ENCODE measurements at regions not wholly inside any gene's neighbourhood (a gene's known extent, or its start where the extent isn't known, plus 50 kb on each side); places are given as distances from the start of the nearest gene placed in this dataset.

DNA sequence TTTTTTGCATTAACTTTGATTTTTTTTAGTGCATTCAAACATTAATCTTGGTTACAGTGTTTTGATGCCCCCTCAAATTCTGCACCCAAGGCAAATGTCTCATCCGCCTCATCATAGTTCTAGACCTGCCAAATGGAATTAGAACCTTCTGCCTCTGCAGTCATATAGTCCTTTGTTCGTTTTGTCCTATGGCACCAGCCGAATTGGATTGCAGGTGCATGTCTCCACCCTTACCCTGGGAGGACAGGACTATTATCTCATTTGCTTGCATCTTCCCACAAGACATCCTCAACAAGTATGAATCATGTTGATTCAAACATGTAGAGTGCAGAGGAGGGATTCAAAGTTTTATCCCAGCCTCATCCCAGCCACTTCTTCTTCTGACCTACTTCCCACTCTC, 579.1 kb downstream of the VRK1 start (continued):
- TF ChIP-seq, protein P1, sequence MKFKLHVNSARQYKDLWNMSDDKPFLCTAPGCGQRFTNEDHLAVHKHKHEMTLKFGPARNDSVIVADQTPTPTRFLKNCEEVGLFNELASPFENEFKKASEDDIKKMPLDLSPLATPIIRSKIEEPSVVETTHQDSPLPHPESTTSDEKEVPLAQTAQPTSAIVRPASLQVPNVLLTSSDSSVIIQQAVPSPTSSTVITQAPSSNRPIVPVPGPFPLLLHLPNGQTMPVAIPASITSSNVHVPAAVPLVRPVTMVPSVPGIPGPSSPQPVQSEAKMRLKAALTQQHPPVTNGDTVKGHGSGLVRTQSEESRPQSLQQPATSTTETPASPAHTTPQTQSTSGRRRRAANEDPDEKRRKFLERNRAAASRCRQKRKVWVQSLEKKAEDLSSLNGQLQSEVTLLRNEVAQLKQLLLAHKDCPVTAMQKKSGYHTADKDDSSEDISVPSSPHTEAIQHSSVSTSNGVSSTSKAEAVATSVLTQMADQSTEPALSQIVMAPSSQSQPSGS (CRISPR knock-in tag; IDR thresholded peaks at IDR 0.05) = no peak
- TF ChIP-seq, protein P2, sequence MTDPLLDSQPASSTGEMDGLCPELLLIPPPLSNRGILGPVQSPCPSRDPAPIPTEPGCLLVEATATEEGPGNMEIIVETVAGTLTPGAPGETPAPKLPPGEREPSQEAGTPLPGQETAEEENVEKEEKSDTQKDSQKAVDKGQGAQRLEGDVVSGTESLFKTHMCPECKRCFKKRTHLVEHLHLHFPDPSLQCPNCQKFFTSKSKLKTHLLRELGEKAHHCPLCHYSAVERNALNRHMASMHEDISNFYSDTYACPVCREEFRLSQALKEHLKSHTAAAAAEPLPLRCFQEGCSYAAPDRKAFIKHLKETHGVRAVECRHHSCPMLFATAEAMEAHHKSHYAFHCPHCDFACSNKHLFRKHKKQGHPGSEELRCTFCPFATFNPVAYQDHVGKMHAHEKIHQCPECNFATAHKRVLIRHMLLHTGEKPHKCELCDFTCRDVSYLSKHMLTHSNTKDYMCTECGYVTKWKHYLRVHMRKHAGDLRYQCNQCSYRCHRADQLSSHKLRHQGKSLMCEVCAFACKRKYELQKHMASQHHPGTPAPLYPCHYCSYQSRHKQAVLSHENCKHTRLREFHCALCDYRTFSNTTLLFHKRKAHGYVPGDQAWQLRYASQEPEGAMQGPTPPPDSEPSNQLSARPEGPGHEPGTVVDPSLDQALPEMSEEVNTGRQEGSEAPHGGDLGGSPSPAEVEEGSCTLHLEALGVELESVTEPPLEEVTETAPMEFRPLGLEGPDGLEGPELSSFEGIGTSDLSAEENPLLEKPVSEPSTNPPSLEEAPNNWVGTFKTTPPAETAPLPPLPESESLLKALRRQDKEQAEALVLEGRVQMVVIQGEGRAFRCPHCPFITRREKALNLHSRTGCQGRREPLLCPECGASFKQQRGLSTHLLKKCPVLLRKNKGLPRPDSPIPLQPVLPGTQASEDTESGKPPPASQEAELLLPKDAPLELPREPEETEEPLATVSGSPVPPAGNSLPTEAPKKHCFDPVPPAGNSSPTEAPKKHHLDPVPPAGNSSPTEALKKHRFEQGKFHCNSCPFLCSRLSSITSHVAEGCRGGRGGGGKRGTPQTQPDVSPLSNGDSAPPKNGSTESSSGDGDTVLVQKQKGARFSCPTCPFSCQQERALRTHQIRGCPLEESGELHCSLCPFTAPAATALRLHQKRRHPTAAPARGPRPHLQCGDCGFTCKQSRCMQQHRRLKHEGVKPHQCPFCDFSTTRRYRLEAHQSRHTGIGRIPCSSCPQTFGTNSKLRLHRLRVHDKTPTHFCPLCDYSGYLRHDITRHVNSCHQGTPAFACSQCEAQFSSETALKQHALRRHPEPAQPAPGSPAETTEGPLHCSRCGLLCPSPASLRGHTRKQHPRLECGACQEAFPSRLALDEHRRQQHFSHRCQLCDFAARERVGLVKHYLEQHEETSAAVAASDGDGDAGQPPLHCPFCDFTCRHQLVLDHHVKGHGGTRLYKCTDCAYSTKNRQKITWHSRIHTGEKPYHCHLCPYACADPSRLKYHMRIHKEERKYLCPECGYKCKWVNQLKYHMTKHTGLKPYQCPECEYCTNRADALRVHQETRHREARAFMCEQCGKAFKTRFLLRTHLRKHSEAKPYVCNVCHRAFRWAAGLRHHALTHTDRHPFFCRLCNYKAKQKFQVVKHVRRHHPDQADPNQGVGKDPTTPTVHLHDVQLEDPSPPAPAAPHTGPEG (CRISPR knock-in tag; IDR thresholded peaks at IDR 0.05) = no peak
- no peak for TF ChIP-seq GLI4 (CRISPR knock-in tag; IDR thresholded peaks at IDR 0.05; ENCODE audit: borderline replicate concordance)

DNA sequence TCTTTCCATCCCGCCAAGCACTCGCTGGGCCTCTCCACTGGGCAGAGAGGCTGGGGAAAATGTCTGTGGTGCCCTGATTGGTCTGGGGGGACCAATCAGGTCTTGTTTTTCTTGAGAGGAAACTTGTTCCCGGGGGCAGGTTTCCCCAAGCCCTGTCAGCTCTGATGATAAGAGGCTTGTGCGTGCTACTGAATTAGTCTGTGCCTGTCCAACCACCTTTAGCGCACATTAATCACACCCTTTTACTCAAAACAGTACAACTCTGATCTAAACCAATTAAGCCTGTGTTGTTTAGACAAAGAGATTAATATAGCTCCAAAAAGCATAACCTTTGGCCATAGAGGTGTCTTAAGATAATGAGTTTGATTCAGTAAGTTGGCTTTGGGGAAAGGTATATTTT, 580.4 kb downstream of the VRK1 start:
- DNase-seq (ENCODE audit: low spot score) (no peak), ATAC-seq (no peak), FAIRE-seq (no peak)
- Histone ChIP-seq H3K4me1 (ENCODE audit: insufficient read depth, low read length) (no peaks in the 10 kb centered on the region), H3K4me3 (replicated peaks in 1 of 3; ENCODE audit: insufficient read depth in 1 of 3, low read depth in 2 of 3, low read length in 3 of 3) (no peak overlapping the region), H3K79me2 (ENCODE audit: insufficient read depth, low read length) (no peaks in the 10 kb centered on the region), H3K4me2 (ENCODE audit: low read depth, low read length) (no peak overlapping the region), H3K9ac (ENCODE audit: insufficient read depth, low read depth, low read length) (no peak overlapping the region), H3K9me3 (ENCODE audit: low read length) (peaks cover 11% of the 10 kb centered on the region; the same call in 1 of the 2 replicates), H2AFZ (ENCODE audit: low read length) (no peak overlapping the region), H3K27me3 (ENCODE audit: control insufficient read depth in 1 of 2, insufficient read depth in 2 of 2, low read length in 2 of 2) (no peaks in the 10 kb centered on the region), H3K36me3 (replicated peaks in 1 of 2; ENCODE audit: control insufficient read depth in 1 of 2, insufficient read depth in 2 of 2, low read length in 2 of 2) (no peaks in the 10 kb centered on the region), H4K20me1 (ENCODE audit: insufficient read depth, low read length) (no peaks in the 10 kb centered on the region), H3K27ac (ENCODE audit: extremely low read length, insufficient read depth, low read length) (no peak overlapping the region)
- POLR2A ChIA-PET = no interaction called here
- in situ Hi-C loops (cut with HindIII; ENCODE audit: extremely low pct_ligation_motif_present, low pct_unique_long_range_greater_than_20kb) (no loop called here), intact Hi-C loops (cut with micrococcal nuclease; ENCODE audit: unreplicated experiment) (no loop called here)
- CTCF ChIA-PET (ENCODE audit: low intra/inter-chr PET ratio, low total read pairs) = no interaction called here
- whole genome bisulfite sequencing (ENCODE audit: low lambda C conversion rate) = 78% methylated on average over 5 of the region's 5 CpGs
- no TSS peak for BruUV-seq (replicated peaks)
- TF ChIP-seq FOXK2 (IDR thresholded peaks at IDR 0.05) = no peak
- no peak for TF ChIP-seq ZNF713 (CRISPR knock-in tag; IDR thresholded peaks at IDR 0.05)
- TF ChIP-seq NR2F6 (IDR thresholded peaks at IDR 0.05) = no peak
- no peak for TF ChIP-seq NR2F6 (CRISPR knock-in tag; IDR thresholded peaks at IDR 0.05)
- no peak for TF ChIP-seq KDM5B (CRISPR knock-in tag; IDR thresholded peaks at IDR 0.05; ENCODE audit: borderline replicate concordance)
- TF ChIP-seq AGO1 (IDR thresholded peaks at IDR 0.05; ENCODE audit: low read depth, low read length, poor library complexity, severe bottlenecking) = no peak
- TF ChIP-seq PHF21A (CRISPR knock-in tag; IDR thresholded peaks at IDR 0.05) = no peak
- TF ChIP-seq, protein P3, sequence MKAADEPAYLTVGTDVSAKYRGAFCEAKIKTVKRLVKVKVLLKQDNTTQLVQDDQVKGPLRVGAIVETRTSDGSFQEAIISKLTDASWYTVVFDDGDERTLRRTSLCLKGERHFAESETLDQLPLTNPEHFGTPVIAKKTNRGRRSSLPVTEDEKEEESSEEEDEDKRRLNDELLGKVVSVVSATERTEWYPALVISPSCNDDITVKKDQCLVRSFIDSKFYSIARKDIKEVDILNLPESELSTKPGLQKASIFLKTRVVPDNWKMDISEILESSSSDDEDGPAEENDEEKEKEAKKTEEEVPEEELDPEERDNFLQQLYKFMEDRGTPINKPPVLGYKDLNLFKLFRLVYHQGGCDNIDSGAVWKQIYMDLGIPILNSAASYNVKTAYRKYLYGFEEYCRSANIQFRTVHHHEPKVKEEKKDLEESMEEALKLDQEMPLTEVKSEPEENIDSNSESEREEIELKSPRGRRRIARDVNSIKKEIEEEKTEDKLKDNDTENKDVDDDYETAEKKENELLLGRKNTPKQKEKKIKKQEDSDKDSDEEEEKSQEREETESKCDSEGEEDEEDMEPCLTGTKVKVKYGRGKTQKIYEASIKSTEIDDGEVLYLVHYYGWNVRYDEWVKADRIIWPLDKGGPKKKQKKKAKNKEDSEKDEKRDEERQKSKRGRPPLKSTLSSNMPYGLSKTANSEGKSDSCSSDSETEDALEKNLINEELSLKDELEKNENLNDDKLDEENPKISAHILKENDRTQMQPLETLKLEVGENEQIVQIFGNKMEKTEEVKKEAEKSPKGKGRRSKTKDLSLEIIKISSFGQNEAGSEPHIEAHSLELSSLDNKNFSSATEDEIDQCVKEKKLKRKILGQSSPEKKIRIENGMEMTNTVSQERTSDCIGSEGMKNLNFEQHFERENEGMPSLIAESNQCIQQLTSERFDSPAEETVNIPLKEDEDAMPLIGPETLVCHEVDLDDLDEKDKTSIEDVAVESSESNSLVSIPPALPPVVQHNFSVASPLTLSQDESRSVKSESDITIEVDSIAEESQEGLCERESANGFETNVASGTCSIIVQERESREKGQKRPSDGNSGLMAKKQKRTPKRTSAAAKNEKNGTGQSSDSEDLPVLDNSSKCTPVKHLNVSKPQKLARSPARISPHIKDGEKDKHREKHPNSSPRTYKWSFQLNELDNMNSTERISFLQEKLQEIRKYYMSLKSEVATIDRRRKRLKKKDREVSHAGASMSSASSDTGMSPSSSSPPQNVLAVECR (CRISPR knock-in tag; IDR thresholded peaks at IDR 0.05; ENCODE audit: borderline replicate concordance) = no peak

Measured in HepG2 (cell line).